SK-N-SH treated with all-trans-retinoic acid at 6 μM for 48 hours (cell line): ENCODE measurements at regions not wholly inside any gene's neighbourhood (a gene's known extent, or its start where the extent isn't known, plus 50 kb on each side); places are given as distances from the start of the nearest gene placed in this dataset.

Experiments
- ARNTL ChIP-seq: fragments of 450-650 bp; formaldehyde crosslinking; IDR thresholded peaks from 2 replicates; pipeline ENCODE4 v1.5.0; 2020; ENCODE audit warnings: low read depth, mild to moderate bottlenecking, moderate library complexity, borderline replicate concordance
- CSDC2 ChIP-seq: fragments of 250-450 bp; sonication (Bioruptor Pico); IDR thresholded peaks from 2 replicates; pipeline ENCODE4 v1.5.0; 2020; ENCODE audit warnings: mild to moderate bottlenecking, moderate library complexity
- ISL1 ChIP-seq: fragments of 250-450 bp; sonication (Bioruptor Pico); IDR thresholded peaks from 2 replicates; pipeline ENCODE4 v2.1.2; 2022; ENCODE audit warnings: mild to moderate bottlenecking, moderate library complexity
- PPARA ChIP-seq: fragments of 250-450 bp; sonication (Bioruptor Pico); IDR thresholded peaks from 2 replicates; pipeline ENCODE4 v1.5.0; 2020; ENCODE audit warnings: mild to moderate bottlenecking, borderline replicate concordance
- RARB ChIP-seq: fragments of 250-450 bp; sonication (Bioruptor Pico); IDR thresholded peaks from 2 replicates; pipeline ENCODE4 v1.8.0; 2021; ENCODE audit warnings: mild to moderate bottlenecking, moderate library complexity
- SNAI2 ChIP-seq: fragments of 250-450 bp; sonication (Bioruptor Pico); IDR thresholded peaks from 2 replicates; pipeline ENCODE4 v1.5.0; 2020; ENCODE audit warnings: mild to moderate bottlenecking, moderate library complexity
- TCF4 ChIP-seq: fragments of 250-450 bp; sonication (Bioruptor Pico); IDR thresholded peaks from 2 replicates; pipeline ENCODE4 v1.8.0; 2021; ENCODE audit warnings: mild to moderate bottlenecking, moderate library complexity, borderline replicate concordance
- ZFP3 ChIP-seq: fragments of 250-450 bp; sonication (Bioruptor Pico); IDR thresholded peaks from 2 replicates; pipeline ENCODE4 v1.5.0; 2020; ENCODE audit warnings: mild to moderate bottlenecking, moderate library complexity
- ZFP30 ChIP-seq: fragments of 450-650 bp; formaldehyde crosslinking; IDR thresholded peaks from 2 replicates; pipeline ENCODE4 v1.5.0; 2022; ENCODE audit warnings: mild to moderate bottlenecking, moderate library complexity
- ZNF8 ChIP-seq: fragments of 450-650 bp; formaldehyde crosslinking; IDR thresholded peaks from 2 replicates; pipeline ENCODE4 v1.5.0; 2020; ENCODE audit warnings: mild to moderate bottlenecking, moderate library complexity

- TF ChIP-seq RARB (CRISPR knock-in tag) (no peak), ISL1 (CRISPR knock-in tag) (no peak), ARNTL (no peak), TCF4 (CRISPR knock-in tag) (no peak), CSDC2 (CRISPR knock-in tag) (no peak), SNAI2 (no peak), PPARA (CRISPR knock-in tag) (no peak), ZNF8 (CRISPR knock-in tag) (no peak), ZFP30 (CRISPR knock-in tag) (no peak), ZFP3 (CRISPR knock-in tag) (no peak)
These were observed 1537.4 kb downstream of the NCAM2 start for GRCh38 chr21:22535630-22536029.
